Activated T-helper 9 cell treated with anti-CD3 and anti-CD28 coated beads, Interleukin-2, amount 50 U/mL, for 16 hours (primary cell): ENCODE measurements at regions not wholly inside any gene's neighbourhood (a gene's known extent, or its start where the extent isn't known, plus 50 kb on each side); places are given as distances from the start of the nearest gene placed in this dataset.
A peak's percentile ranks its signal among the peaks of the same experiment; 100 is the strongest.

Source experiments
- DNase-seq: peaks from one replicate; pipeline ENCODE4 v3.0.0-alpha.2; 2020; ENCODE audit warnings: low read depth

DNA sequence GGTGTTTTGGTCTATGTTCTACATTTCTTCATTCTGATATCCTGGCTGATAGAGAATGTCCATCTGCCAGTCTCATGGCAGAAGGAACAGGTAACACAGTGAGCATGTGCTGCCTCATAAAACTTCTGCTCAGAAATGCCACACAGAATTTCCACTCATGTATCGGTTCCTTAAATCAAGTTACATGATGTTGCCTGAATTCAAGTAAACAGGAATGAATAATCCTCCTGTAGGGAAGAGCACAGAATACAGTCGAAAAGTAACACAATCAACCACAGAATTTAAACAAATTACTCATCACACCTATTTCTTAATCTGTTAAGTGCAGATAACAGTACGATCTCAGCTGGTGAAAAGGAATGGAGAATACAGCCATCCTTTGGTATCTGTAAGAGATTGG is 74.7 kb downstream of the FAM217A start:
- DNase-seq = no peak

DNA sequence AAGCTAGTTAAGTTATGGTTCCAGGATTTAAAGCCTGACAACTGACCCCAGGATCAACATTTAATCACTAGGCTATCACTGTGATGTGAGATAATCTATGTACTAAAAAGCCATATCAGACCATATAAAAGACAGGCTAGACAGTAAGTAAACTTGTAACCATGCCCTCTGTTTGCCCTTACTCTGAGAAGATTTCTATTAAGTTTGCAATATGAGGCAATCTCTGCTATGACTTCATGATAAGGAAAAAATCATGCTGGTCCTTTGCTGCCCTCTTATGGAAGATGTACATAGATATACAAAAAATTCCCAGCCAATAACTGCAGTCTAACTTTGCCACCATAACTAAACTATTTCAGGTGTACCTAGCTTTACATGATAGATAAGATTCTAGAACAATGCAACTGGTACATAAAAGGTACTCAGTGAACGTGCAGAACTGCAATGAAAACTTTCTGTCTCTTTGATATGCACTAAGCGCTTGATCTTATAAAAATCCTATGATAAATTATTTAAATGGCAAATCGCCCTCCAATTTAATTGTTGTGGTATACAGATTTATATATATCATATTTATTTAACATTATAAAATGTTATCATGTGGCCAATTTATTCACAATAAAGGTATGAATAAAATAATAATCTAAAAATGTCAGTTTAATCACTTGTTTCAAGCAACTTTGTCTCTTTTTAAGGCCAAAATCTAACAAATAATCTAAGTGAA is 70.5 kb downstream of the FAM217A start:
- DNase-seq = no peak

- no peak for DNase-seq
Measured at GRCh38 chr6:4009486-4009885, 69.5 kb downstream of the FAM217A start.

GRCh38 chr6:4010048-4010447 is 68.9 kb downstream of the FAM217A start:
- no peak for DNase-seq

DNA sequence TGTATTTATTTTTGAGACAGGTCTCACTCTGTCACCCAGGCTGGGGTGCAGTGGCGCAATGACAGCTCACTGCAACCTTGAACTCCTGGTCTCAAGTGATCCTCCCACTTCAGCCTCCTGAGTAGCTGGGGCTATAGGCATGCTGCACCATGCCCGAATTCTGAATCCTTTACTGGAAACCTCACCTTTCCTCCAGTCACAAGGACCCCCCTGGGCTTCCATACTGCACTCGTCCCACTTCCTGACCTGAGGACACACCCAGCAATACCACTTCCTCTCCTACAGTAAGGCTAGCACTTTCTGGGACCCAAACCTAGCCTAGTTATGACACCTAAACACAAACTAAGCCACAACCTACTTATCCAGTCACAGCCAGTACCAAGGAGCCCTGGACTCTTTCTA is 68.2 kb downstream of the FAM217A start:
- DNase-seq = no peak

- DNase-seq = no peak
Measured at GRCh38 chr6:4012826-4013225, 66.1 kb downstream of the FAM217A start.

- no peak for DNase-seq
Measured at GRCh38 chr6:4017058-4017739, 61.7 kb downstream of the FAM217A start.

DNA sequence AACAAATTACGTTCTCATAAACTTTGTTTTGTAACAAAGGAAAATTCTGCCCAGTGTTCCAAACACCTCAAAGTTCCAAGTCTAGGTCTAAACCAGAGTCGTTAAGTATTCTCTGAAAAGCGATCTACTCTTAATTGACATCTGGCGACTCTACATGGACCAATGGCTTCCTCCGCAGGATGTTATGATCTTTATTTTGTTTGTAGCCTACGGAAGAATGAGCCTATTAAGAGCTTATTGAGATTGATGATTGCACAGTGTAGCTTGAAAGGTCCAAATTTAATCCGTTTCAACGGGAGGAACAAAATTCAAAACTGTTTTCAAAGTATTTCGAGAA is 61.1 kb downstream of the FAM217A start:
- DNase-seq = no peak

- peak; percentile 96 for DNase-seq
Measured at GRCh38 chr6:4018171-4018923, 60.6 kb downstream of the FAM217A start.
